Coronary artery (tissue), 2 donors: ENCODE measurements at regions not wholly inside any gene's neighbourhood (a gene's known extent, or its start where the extent isn't known, plus 50 kb on each side); places are given as distances from the start of the nearest gene placed in this dataset.
A peak's percentile ranks its signal among the peaks of the same experiment; 100 is the strongest.

Experiments used
- DNase-seq: peaks from one replicate; pipeline ENCODE4 v3.0.0-alpha.2; 2017; ENCODE audit warnings: low spot score
- H3K27ac ChIP-seq, 2 donors: fragments of 200-600 bp; sonication (generic); one replicate each; pipeline ENCODE4 v1.5.1; 2016 to 2019
- H3K4me3 ChIP-seq: fragments of 200-600 bp; sonication (generic); 2 replicates; pipeline ENCODE4 v1.5.1; 2016; ENCODE audit warnings: mild to moderate bottlenecking, moderate library complexity
- TF ChIP-seq, protein P1 (sequence below): fragments of 200-600 bp; sonication (generic); IDR thresholded peaks from one replicate; pipeline ENCODE4 v1.5.1; 2019; ENCODE audit warnings: antibody characterized with exemption

DNA sequence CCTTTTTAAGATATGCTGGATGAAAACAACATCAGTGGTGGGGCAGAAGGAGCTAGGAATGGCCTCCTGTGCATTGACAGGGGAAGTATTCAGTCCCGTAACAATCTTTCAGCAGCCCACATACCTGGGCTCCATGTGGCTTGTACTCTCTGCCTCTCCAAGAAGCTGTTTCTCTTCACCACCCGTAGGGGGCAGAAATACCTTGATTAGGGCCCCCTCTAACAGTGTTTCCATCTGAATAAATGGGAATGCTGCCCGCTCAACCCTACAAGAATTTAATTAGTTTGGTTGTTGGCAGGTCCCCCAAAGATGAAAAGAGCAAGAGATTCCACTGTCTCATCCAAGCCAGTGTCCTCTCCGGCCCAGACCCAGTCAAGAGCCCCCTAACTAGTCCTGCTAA, 155.2 kb downstream of the SMIM20 start:
- TF ChIP-seq, protein P1, sequence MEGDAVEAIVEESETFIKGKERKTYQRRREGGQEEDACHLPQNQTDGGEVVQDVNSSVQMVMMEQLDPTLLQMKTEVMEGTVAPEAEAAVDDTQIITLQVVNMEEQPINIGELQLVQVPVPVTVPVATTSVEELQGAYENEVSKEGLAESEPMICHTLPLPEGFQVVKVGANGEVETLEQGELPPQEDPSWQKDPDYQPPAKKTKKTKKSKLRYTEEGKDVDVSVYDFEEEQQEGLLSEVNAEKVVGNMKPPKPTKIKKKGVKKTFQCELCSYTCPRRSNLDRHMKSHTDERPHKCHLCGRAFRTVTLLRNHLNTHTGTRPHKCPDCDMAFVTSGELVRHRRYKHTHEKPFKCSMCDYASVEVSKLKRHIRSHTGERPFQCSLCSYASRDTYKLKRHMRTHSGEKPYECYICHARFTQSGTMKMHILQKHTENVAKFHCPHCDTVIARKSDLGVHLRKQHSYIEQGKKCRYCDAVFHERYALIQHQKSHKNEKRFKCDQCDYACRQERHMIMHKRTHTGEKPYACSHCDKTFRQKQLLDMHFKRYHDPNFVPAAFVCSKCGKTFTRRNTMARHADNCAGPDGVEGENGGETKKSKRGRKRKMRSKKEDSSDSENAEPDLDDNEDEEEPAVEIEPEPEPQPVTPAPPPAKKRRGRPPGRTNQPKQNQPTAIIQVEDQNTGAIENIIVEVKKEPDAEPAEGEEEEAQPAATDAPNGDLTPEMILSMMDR, result no peak
- H3K4me3 ChIP-seq, result no peak overlapping the region
- DNase-seq, result no peak
- no peak overlapping the region for H3K27ac ChIP-seq

DNA sequence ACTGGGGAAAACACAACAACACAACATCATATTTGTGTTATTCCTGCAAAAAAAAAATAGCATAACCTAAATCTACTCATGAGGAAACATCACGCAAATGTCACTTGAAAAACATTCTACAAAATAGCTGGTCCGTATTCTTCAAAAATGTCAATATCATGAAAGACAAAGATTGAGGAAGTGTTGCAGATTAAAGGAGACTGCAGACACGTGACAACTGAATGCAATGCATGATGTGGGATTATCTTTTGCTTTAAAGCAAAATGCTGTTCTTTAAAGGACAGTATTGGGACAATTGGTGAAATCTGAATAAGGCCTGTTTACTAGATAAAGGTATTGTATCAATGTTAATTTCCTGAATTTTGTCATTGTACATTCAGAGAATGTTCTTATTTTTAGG, 157.7 kb downstream of the SMIM20 start:
- no peak for DNase-seq
- TF ChIP-seq, protein P1, result no peak
- no peak overlapping the region for H3K4me3 ChIP-seq
- H3K27ac ChIP-seq, result no peak overlapping the region

DNA sequence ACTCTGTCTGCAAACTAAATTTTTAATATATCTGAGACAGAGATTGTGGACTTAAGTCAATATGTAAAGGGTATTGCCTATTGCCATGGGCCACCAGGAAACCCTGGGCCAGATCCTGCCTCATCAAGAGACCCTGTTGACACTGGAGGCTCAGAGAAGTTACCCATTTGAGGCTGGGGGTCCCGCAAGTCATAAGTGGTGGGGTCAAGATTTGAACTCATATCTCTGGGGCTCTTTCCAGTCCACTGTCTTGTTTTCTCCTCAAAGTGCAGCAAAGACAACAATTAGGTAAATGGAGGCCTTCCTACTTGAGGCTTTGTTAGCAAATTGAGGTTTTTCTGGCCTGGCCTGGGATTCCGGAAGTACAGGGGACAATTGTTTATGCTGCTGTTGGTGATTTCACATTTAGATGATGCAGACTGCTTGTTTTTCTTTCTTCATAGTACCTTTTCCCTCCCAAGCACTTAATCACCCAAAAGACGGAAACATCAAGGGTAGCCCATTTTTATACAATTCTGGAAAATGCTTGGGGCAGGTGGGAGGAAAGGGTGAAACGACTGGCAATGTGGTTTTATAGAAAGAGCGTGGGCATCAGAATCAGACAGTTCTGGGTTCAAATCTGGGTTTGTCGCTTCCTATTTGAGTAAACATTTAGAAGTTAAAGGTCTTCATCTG, 160.0 kb downstream of the SMIM20 start:
- Histone ChIP-seq H3K27ac (peak overlapping the region in 1 of 2 donors; percentile 62), H3K4me3 (no peak overlapping the region)
- DNase-seq, result no peak
- TF ChIP-seq, protein P1, result no peak

DNA sequence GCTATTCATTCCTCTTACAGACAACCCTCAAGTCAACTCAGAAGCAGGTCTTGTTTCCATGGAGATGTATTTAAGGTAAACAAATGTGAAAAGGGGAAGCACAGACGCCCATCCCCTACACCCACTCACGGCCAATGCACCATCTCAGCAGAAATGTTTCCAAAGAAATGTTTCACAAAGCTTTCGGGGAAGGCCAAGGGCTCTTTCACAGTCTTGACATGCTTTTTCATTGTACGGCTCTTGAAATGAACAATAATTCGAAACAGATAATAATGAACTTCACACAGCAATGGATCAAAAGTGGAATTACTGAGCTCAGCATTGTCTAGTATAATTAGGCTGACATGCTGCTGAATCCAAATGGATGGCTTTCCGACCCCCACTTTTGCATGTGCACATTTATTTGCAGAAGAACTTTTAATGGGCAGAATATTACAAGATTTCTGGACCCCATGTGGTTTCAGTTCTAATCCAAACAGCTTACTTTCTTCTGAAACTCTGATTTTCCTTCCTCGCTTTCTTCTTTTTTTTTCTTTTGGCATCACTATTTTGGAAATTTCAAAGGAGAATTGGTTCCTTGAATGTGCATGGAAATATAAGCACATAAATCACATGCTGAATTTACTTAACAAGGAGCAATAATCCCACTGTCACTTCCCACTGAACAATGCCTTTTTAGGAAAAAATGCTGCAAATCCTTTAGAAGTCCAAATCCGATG, 160.9 kb downstream of the SMIM20 start:
- Histone ChIP-seq H3K4me3 (no peak overlapping the region), H3K27ac (peak overlapping the region in 1 of 2 donors; percentile 73)
- no peak for DNase-seq
- TF ChIP-seq, protein P1, result no peak

DNA sequence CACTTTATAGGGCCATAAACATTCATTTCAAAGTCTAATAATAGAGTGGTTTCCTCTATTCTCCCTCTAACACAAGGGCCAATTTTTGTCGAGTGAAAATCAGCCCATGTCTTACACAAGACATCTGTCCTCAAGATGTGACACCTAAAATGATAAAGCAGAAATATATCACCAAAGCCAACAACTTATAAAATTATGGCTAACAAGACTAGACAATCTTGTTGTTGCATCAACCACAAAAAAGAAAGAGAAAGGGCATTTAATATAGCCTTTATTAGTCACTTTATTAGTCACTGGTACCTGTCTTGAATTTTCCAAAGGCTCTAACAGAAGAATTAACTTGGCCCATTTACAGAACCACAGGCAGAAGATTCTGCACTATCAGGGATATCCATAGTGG, 161.6 kb downstream of the SMIM20 start:
- DNase-seq, result no peak
- no peak overlapping the region for H3K4me3 ChIP-seq
- H3K27ac ChIP-seq, result peak overlapping the region in 1 of 2 donors; percentile 73
- TF ChIP-seq, protein P1, result no peak

DNA sequence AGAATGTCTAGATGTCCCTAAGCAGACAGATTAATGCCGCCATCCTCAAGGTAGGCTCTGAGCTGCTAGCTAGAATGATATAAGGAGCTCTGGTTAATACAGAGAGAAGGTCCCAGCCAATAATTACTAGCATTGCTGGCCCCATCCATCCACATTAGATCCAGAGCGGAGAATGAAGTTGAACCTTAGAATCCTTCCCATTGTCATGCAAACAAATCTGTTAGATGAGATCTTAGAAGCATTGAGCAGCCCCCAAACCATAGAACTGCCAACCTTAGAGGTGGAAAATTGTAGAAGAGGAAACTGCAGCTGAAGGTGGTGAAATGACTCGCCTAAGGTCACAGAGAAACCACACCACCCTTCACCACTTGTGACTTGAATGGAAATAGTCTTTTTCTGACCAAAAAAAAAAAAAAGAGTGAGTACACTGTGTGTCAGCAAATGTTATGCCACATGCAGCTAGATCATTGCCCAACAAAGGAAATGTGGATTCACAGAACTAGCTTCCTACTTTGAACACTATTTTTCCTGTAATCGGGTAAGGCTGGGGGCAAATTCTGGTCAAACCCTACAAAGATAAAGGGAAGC, 162.1 kb downstream of the SMIM20 start:
- TF ChIP-seq, protein P1, result no peak
- DNase-seq, result no peak
- peak overlapping the region in 1 of 2 donors; percentile 73 for H3K27ac ChIP-seq
- H3K4me3 ChIP-seq, result no peak overlapping the region
